ENCODE measurements at regions not wholly inside any gene's neighbourhood (a gene's known extent, or its start where the extent isn't known, plus 50 kb on each side); places are given as distances from the start of the nearest gene placed in this dataset.

DNA sequence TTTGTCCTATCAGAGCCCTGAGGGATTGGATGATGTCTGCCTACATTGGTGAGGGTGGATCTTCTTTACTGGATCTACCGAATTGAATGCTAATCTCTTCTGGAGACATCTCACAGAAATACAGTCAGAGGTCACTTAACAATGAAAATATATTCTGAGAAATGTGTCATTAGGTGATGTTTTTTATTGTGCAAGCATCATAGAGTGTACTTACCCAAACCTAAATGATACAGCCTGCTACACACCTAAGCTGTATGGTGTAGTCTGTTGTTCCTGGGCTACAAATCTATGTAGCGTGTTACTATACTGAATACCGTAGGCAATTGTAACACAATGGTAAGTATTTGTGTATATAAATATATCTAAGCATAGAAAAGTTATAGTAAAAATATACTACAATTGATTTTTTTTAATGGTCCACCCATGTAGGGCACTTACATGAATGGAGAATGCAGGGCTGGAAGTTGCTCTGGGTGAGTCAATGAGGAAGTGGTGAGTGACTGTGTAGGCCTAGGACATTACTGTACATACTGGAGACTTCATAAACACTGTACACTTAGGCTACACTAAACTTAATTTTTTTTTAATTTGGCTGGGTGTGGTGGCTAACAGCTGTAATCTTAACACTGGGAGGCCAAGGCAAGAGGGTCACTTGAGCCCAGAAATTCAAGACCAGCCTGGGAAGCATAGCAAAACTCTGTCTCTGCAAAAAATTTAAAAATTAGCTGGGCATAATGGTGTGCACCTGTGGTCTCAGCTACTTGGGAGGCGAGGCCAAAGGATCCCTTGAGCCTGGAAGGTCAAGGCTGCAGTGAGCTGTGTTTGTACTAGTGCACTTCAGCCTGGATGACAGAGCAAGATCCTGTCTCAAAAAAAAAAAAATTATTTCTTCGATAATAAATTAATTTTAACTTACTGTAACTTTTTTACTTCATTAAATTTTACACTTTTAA lies 226.3 kb upstream of the UBE2E3 start:
- peak; percentile 17 for DNase-seq (ENCODE audit: extremely low read depth, low read depth)
- H3K4me3 ChIP-seq (replicated peaks; ENCODE audit: low read depth, low read length): no peak overlapping the region
- no peak for TF ChIP-seq CTCF (IDR thresholded peaks at IDR 0.05; ENCODE audit: low read depth, low read length, missing control alignments)

DNA sequence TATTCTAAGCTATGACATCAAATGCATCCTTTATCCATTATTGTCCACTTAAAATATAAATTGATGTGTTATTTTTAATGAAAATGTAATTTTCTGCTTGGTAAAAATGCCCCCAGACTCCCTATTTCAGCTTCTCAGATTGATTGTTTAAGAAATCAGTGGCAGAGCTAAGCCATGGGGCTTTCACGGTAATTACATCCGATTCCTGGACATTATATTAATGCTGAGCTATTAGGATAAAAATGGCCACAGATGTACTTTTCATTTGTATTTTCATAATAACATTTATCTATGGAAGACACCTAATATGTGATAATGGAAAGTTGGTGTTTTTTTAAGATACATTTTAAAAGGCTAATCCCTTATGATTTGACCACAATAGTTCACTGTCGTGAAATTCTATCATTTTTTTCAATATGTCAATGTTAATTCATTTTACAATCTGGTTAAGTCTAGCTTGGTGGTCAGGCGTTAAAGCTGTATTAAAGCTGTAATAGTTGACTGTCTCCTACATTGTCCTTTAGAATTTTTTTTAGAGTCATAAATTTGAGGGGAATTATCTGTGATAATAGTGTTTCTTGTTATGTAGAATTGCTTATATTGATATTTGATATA lies 229.0 kb upstream of the UBE2E3 start:
- H3K4me3 ChIP-seq (replicated peaks; ENCODE audit: low read depth, low read length): no peak overlapping the region
- TF ChIP-seq CTCF (IDR thresholded peaks at IDR 0.05; ENCODE audit: low read depth, low read length, missing control alignments): no peak
- DNase-seq (ENCODE audit: extremely low read depth, low read depth): no peak

DNA sequence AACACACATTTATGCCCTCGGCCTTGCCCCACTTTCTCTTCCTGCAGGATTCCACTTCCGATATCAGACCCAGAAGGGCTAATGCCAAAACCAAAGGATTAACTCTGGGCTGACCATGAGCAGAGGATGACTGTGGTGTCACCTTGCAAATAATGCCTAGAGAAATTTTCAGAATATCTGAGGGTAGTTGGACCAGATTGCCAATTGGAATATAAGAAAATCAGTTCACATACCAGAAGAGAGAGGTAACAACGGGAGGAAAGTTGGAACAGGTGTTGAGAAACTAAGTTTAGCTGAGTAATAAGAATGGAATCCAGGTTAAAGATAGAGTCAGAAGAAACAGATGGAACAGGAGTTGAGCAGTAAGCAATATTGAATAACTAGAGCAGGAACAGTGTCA lies 232.7 kb upstream of the UBE2E3 start:
- TF ChIP-seq CTCF (IDR thresholded peaks at IDR 0.05; ENCODE audit: low read depth, low read length, missing control alignments): no peak
- DNase-seq (ENCODE audit: extremely low read depth, low read depth): no peak
- no peak overlapping the region for H3K4me3 ChIP-seq (replicated peaks; ENCODE audit: low read depth, low read length)

DNA sequence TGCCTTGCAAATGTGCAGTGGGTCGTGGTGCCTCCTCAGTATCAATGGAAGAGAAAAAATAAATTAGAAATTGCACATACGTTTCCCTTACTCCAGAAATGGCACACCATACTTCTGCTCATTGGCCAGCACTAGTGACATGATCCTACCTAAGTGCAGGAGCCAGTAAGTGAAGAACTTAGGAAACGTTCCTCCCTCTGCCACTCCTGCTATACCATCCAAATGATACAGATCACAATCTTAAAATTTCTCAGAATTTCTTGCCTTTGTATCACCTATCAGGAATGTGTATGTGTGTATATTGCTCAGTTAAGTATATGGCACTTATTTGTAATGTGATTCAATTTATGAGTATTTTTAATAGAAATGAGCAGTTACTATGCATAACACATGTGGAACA lies 237.0 kb upstream of the UBE2E3 start:
- no peak for TF ChIP-seq CTCF (IDR thresholded peaks at IDR 0.05; ENCODE audit: low read depth, low read length, missing control alignments)
- no peak for DNase-seq (ENCODE audit: extremely low read depth, low read depth)
- H3K4me3 ChIP-seq (replicated peaks; ENCODE audit: low read depth, low read length): no peak overlapping the region

- peak; percentile 41 for DNase-seq (ENCODE audit: extremely low read depth, low read depth)
- TF ChIP-seq CTCF (IDR thresholded peaks at IDR 0.05; ENCODE audit: low read depth, low read length, missing control alignments): no peak
- no peak overlapping the region for H3K4me3 ChIP-seq (replicated peaks; ENCODE audit: low read depth, low read length)
These were observed 237.6 kb upstream of the UBE2E3 start for GRCh38 chr2:180742801-180743200.

DNA sequence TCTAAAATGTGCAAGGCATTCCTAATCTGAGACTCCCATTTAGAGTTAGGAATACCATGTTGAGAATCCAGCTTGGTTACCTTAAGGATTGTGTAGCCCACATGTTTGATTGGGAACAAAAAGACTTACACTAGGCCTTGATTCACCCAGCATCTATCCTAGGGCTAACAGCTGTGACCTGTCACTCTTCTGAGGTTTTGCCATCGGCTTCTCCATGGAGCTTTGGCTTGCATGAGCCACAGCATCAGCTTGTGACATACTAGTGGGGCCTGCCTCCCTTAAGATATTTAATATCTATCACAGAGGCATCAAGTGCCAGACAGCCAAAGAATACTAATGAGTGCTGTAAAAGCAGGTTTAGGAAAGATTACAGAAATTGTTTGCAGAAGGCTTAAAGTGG lies 241.3 kb upstream of the UBE2E3 start:
- no peak overlapping the region for H3K4me3 ChIP-seq (replicated peaks; ENCODE audit: low read depth, low read length)
- TF ChIP-seq CTCF (IDR thresholded peaks at IDR 0.05; ENCODE audit: low read depth, low read length, missing control alignments): no peak
- no peak for DNase-seq (ENCODE audit: extremely low read depth, low read depth)

Measured in HFF-Myc (cell line).